WTC11 (cell line): ENCODE measurements at regions not wholly inside any gene's neighbourhood (a gene's known extent, or its start where the extent isn't known, plus 50 kb on each side); places are given as distances from the start of the nearest gene placed in this dataset.

Experiments used
- CREB1 ChIP-seq: sonication (generic); formaldehyde crosslinking; IDR thresholded peaks from 2 replicates; pipeline ENCODE4 v1.8.0; 2023; ENCODE audit warnings: mild to moderate bottlenecking, missing genetic modification reagents
- ETV6 ChIP-seq: sonication (generic); formaldehyde crosslinking; IDR thresholded peaks from 2 replicates; pipeline ENCODE4 v1.8.1; 2022; ENCODE audit warnings: mild to moderate bottlenecking, missing genetic modification reagents
- FOXP1 ChIP-seq: sonication (generic); formaldehyde crosslinking; IDR thresholded peaks from 2 replicates; pipeline ENCODE4 v1.8.0; 2022; ENCODE audit warnings: missing genetic modification reagents, mild to moderate bottlenecking, moderate library complexity, borderline replicate concordance
- RELA ChIP-seq: sonication (generic); formaldehyde crosslinking; IDR thresholded peaks from 2 replicates; pipeline ENCODE4 v1.8.1; 2022; ENCODE audit warnings: missing genetic modification reagents, mild to moderate bottlenecking, borderline replicate concordance
- SP1 ChIP-seq: sonication (generic); formaldehyde crosslinking; conservative IDR thresholded peaks from 2 replicates; pipeline ENCODE4 v1.8.1; 2022; ENCODE audit warnings: missing genetic modification reagents
- TF ChIP-seq, protein P1 (sequence below): fragments of 200-600 bp; IDR thresholded peaks from 2 replicates; pipeline ENCODE4 v1.8.0; 2022; ENCODE audit warnings: antibody characterized with exemption
- TF ChIP-seq, protein P2 (sequence below): sonication (generic); formaldehyde crosslinking; IDR thresholded peaks from 2 replicates; pipeline ENCODE4 v1.8.1; 2023; ENCODE audit warnings: mild to moderate bottlenecking, missing genetic modification reagents, moderate library complexity
- TF ChIP-seq, protein P3 (sequence below): sonication (generic); formaldehyde crosslinking; IDR thresholded peaks from 2 replicates; pipeline ENCODE4 v1.8.1; 2023; ENCODE audit warnings: mild to moderate bottlenecking, moderate library complexity, missing genetic modification reagents
- TF ChIP-seq, protein P4 (sequence below): sonication (generic); formaldehyde crosslinking; IDR thresholded peaks from 2 replicates; pipeline ENCODE4 v1.8.0; 2022; ENCODE audit warnings: missing genetic modification reagents

DNA sequence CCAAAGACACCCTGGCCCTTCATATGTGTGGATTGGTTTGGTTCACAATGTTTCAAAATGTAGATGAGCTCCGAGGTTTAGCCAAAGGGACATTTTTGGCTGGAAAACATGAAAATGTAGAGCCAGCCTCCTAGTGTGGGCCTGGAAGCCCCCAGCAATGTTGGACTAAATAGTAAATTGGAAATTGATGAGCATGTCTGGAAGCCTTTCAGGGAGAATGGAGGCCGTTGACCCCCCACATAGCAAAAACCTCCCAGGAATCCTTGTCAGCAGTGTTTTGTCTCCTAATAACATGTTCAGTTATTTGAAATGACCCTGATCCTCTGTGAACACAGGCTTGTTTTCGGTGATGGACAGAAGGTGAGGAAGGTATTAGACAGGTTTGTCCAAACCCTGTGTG lies 65.1 kb upstream of the TBX3 start:
- TF ChIP-seq FOXP1 (CRISPR knock-in tag), result no peak
- TF ChIP-seq, protein P1, sequence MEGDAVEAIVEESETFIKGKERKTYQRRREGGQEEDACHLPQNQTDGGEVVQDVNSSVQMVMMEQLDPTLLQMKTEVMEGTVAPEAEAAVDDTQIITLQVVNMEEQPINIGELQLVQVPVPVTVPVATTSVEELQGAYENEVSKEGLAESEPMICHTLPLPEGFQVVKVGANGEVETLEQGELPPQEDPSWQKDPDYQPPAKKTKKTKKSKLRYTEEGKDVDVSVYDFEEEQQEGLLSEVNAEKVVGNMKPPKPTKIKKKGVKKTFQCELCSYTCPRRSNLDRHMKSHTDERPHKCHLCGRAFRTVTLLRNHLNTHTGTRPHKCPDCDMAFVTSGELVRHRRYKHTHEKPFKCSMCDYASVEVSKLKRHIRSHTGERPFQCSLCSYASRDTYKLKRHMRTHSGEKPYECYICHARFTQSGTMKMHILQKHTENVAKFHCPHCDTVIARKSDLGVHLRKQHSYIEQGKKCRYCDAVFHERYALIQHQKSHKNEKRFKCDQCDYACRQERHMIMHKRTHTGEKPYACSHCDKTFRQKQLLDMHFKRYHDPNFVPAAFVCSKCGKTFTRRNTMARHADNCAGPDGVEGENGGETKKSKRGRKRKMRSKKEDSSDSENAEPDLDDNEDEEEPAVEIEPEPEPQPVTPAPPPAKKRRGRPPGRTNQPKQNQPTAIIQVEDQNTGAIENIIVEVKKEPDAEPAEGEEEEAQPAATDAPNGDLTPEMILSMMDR, result no peak
- TF ChIP-seq ETV6 (CRISPR knock-in tag), result no peak
- TF ChIP-seq CREB1 (CRISPR knock-in tag), result no peak
- TF ChIP-seq, protein P2, sequence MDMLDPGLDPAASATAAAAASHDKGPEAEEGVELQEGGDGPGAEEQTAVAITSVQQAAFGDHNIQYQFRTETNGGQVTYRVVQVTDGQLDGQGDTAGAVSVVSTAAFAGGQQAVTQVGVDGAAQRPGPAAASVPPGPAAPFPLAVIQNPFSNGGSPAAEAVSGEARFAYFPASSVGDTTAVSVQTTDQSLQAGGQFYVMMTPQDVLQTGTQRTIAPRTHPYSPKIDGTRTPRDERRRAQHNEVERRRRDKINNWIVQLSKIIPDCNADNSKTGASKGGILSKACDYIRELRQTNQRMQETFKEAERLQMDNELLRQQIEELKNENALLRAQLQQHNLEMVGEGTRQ (CRISPR knock-in tag), result no peak
- TF ChIP-seq, protein P3, sequence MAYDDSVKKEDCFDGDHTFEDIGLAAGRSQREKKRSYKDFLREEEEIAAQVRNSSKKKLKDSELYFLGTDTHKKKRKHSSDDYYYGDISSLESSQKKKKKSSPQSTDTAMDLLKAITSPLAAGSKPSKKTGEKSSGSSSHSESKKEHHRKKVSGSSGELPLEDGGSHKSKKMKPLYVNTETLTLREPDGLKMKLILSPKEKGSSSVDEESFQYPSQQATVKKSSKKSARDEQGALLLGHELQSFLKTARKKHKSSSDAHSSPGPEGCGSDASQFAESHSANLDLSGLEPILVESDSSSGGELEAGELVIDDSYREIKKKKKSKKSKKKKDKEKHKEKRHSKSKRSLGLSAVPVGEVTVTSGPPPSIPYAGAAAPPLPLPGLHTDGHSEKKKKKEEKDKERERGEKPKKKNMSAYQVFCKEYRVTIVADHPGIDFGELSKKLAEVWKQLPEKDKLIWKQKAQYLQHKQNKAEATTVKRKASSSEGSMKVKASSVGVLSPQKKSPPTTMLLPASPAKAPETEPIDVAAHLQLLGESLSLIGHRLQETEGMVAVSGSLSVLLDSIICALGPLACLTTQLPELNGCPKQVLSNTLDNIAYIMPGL (CRISPR knock-in tag), result no peak
- TF ChIP-seq RELA (CRISPR knock-in tag), result no peak
- TF ChIP-seq, protein P4, sequence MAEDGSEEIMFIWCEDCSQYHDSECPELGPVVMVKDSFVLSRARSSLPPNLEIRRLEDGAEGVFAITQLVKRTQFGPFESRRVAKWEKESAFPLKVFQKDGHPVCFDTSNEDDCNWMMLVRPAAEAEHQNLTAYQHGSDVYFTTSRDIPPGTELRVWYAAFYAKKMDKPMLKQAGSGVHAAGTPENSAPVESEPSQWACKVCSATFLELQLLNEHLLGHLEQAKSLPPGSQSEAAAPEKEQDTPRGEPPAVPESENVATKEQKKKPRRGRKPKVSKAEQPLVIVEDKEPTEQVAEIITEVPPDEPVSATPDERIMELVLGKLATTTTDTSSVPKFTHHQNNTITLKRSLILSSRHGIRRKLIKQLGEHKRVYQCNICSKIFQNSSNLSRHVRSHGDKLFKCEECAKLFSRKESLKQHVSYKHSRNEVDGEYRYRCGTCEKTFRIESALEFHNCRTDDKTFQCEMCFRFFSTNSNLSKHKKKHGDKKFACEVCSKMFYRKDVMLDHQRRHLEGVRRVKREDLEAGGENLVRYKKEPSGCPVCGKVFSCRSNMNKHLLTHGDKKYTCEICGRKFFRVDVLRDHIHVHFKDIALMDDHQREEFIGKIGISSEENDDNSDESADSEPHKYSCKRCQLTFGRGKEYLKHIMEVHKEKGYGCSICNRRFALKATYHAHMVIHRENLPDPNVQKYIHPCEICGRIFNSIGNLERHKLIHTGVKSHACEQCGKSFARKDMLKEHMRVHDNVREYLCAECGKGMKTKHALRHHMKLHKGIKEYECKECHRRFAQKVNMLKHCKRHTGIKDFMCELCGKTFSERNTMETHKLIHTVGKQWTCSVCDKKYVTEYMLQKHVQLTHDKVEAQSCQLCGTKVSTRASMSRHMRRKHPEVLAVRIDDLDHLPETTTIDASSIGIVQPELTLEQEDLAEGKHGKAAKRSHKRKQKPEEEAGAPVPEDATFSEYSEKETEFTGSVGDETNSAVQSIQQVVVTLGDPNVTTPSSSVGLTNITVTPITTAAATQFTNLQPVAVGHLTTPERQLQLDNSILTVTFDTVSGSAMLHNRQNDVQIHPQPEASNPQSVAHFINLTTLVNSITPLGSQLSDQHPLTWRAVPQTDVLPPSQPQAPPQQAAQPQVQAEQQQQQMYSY (CRISPR knock-in tag), result no peak
- TF ChIP-seq SP1, result no peak
